HG02938 (cell line): ENCODE measurements at regions not wholly inside any gene's neighbourhood (a gene's known extent, or its start where the extent isn't known, plus 50 kb on each side); places are given as distances from the start of the nearest gene placed in this dataset.

Experiments
- ATAC-seq: cut with Tn5 transposase; IDR thresholded peaks from one replicate; pipeline ENCODE4 v1.9.1; 2021; ENCODE audit warnings: mild to moderate bottlenecking, moderate library complexity; ENCODE audit not compliant: unreplicated experiment

- ATAC-seq: no peak
These were observed 599.1 kb downstream of the QKI start for GRCh38 chr6:164013480-164014208.

GRCh38 chr6:164011321-164011720 lies 596.8 kb downstream of the QKI start:
- ATAC-seq: no peak

GRCh38 chr6:164010441-164011103 lies 596.1 kb downstream of the QKI start:
- no peak for ATAC-seq

DNA sequence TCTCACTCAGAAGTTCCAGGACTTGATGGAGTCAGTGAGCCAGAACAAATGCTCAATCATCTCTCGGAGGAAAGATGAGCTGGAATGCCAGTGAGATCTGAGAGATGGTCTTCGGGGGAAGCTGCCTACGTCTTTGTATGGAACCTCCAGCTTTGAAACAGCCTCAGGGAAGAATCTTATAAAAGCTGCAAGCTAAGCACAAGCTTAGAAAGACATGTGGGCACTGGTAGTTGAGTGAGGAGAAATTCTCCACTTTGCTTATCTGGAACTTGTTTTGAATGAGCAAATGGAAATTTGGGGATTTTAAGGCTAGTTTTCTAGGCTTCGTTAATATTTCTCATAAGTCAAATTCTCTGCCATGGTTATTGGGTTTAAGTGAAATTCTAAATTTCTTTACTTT lies 594.4 kb downstream of the QKI start:
- ATAC-seq: no peak

- no peak for ATAC-seq
These were observed 593.4 kb downstream of the QKI start for GRCh38 chr6:164007881-164008280.

- no peak for ATAC-seq
These were observed 591.9 kb downstream of the QKI start for GRCh38 chr6:164006459-164006858.

GRCh38 chr6:164005004-164005711 lies 590.6 kb downstream of the QKI start:
- ATAC-seq: no peak

GRCh38 chr6:164000276-164000675 lies 585.8 kb downstream of the QKI start:
- ATAC-seq: no peak

DNA sequence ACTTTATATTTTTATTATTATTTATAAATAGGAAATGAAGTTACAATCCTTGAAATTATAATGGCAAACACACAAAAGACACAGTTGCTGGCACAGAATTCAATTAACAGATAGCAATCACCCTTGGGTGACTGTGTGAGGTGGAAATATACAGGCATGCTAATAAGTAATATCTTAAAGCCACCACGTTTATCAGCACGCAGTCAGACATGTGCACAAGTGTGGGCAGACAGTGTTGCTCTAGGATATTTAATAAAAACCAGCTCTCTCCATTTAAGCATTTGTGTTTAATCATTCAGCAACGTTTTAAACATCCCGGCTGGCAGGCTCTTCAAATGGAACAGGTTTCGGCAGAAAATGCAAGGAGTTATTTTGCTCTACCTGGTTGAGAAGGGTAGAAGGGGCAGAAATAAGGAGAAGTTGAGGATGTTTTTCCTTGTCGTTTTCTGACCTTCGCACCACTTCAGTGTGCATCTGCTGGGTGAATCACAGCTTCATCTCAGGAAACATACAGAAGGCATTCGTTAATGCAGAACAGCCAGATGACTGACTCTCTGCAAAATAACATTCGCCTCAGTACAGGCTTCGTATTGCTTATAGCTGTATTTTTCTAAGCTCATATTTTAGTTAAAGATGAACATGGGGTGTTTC lies 585.1 kb downstream of the QKI start:
- ATAC-seq: no peak

DNA sequence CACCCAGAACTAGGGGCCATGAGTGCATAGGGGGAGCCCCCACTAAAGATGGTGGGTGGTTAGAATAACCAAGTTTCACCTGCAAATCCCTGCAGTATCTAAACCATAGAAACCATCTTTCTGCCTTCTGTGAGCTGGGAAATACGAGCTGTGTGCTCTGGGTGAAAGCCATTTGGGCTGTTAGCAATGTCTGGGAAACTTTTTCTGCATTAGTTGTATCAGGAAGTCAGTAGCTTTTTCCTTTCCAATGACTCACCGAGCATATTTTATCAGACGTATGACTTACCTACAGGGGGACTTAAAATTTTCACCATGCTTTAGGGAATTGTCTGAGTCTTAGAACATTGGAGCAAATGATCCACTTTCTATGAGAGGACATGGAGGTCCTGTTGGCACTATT lies 584.0 kb downstream of the QKI start:
- no peak for ATAC-seq

- no peak for ATAC-seq
These were observed 582.0 kb downstream of the QKI start for GRCh38 chr6:163996491-163996890.

- ATAC-seq: no peak
These were observed 580.0 kb downstream of the QKI start for GRCh38 chr6:163994566-163994965.

- ATAC-seq: no peak
These were observed 578.2 kb downstream of the QKI start for GRCh38 chr6:163992701-163993100.

- ATAC-seq: no peak
These were observed 577.5 kb downstream of the QKI start for GRCh38 chr6:163992056-163992455.

GRCh38 chr6:163991321-163991720 lies 576.8 kb downstream of the QKI start:
- ATAC-seq: no peak

DNA sequence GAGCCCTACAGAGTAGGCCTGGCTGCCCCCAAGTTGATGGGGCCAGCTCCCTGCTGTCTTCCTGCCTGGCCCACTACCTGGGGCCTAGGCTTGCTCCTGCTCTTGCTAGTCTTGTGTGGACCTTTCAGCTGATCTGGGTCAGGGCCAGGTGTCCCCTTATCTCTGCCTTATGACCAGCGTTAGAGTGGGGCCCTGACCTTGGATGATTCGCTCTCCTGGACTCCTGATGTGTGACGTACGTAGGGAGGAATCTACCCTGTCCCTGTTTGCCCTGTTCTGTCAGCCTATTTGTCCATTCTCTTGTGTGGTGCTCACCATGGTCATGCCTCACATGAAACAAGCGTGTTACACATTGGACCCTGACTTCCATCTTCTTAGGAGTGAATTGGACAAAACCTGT lies 571.8 kb downstream of the QKI start:
- no peak for ATAC-seq

DNA sequence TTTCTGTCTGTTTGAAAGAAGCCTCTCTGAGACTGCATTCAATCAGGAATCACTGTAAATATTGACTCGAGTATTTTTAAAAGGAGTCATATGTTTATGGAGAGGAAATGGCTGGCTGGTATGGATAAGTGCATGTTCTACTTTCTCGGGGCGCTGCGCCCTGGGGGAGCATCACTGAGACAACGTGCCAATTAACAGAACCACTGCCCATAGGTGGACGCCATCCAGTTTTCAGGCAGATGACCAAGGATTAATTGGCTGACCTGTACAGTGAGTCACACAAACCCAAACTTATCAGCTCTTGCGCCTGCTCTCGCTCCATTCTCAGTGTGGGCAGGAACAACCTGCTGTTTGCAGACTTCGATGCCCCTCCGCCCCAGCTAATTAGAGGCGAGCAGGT lies 571.2 kb downstream of the QKI start:
- ATAC-seq: no peak

- no peak for ATAC-seq
These were observed 570.5 kb downstream of the QKI start for GRCh38 chr6:163985040-163985439.

DNA sequence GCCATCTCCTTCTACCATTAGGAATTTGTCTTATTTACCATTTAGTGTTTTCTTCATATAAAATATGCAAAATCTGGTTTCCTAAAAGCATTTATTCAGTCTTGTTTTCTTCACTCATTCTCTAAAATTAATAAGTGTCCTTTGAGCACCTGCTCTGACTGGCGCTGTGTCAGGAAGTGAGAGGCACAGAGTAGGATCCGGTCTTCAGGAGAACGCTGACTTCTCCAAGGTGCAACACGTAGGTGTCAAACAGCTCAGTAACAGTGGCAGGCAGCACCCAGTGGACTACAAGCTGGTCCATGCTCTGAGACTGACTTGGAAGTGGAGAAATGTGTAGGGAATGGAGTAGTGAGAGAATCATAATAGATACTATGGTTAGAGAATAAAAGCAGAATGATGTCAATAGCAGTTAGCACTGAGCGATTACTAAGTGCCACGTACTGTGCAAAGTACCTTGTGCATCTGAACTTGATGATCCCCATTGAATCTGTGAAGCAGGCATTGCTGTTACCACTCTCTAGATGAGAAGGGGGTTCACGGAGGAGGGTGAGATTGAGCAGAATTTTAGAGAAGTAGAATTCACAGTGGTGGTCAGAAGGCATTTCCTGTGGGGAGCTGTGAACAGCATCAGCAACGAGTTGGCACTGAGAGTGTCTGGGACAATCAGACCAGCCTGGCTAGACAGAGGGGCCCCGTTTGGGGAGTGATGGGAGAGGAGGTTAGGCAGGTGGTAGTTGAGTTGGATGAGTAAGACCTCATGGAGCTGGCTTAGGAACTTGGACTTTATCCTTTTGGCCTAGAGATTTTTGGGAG lies 569.8 kb downstream of the QKI start:
- no peak for ATAC-seq

- no peak for ATAC-seq
These were observed 569.2 kb downstream of the QKI start for GRCh38 chr6:163983679-163984078.

- ATAC-seq: no peak
These were observed 559.8 kb downstream of the QKI start for GRCh38 chr6:163974322-163974721.
